ENCODE measurements at regions not wholly inside any gene's neighbourhood (a gene's known extent, or its start where the extent isn't known, plus 50 kb on each side); places are given as distances from the start of the nearest gene placed in this dataset.

DNA sequence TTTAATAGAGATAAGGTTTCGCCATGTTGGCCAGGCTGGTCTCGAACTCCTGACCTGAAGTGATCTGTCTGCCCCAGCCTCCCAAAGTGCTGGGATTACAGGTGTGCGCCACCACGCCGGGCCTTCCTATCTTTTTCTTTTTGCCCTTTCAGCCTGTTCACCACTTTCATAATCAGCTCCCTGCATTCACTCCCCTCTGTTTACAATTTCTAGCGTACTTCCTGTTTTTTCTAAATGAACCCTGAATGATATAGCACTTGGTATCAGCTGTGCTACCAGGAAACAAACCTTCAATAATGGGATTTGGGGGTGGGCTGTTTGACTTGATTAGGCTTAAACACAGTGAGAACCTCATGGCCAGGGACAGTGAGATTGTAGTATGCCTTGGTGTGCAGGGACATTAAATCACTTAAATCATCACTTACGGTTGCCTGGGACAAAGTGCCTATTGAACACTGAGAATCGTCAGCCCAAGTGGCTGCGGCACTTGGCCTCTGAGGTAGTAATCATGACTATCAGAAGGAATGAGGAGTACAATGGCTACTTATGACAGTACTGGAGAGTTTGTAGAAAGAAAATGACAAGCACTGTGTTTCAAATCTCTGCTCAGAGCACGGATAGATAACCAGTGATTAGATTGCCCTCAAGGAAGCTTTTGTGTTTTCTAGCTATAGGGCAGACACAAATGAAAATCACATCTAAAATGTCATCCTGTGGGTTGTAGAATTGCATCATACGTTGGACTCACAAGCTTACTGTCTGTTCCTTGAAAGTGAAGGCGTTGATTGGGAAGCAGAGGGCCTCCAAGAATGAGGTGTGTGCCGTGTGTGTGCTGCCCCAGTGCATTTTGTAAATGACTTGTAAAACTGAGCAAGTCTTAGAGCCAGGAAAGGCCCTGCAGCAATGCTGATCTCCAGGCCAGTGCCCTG lies 661.8 kb downstream of the MATN1 start:
- TF ChIP-seq, protein P1, sequence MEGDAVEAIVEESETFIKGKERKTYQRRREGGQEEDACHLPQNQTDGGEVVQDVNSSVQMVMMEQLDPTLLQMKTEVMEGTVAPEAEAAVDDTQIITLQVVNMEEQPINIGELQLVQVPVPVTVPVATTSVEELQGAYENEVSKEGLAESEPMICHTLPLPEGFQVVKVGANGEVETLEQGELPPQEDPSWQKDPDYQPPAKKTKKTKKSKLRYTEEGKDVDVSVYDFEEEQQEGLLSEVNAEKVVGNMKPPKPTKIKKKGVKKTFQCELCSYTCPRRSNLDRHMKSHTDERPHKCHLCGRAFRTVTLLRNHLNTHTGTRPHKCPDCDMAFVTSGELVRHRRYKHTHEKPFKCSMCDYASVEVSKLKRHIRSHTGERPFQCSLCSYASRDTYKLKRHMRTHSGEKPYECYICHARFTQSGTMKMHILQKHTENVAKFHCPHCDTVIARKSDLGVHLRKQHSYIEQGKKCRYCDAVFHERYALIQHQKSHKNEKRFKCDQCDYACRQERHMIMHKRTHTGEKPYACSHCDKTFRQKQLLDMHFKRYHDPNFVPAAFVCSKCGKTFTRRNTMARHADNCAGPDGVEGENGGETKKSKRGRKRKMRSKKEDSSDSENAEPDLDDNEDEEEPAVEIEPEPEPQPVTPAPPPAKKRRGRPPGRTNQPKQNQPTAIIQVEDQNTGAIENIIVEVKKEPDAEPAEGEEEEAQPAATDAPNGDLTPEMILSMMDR (IDR thresholded peaks at IDR 0.05): no peak
- no peak for TF ChIP-seq POLR2A (IDR thresholded peaks at IDR 0.05)

Data from thyroid gland (tissue), 4 donors.